GM21737 (cell line): ENCODE measurements at regions not wholly inside any gene's neighbourhood (a gene's known extent, or its start where the extent isn't known, plus 50 kb on each side); places are given as distances from the start of the nearest gene placed in this dataset.
"Not testable (repeated sequence)": the region's sequence is repeated elsewhere in the genome, so short reads cannot be mapped to it uniquely, and the experiment has no call there.

ENCODE experiments used
- ATAC-seq: cut with Tn5 transposase; IDR thresholded peaks from one replicate; pipeline ENCODE4 v1.9.1; 2021; ENCODE audit warnings: mild to moderate bottlenecking, moderate library complexity; ENCODE audit not compliant: unreplicated experiment

DNA sequence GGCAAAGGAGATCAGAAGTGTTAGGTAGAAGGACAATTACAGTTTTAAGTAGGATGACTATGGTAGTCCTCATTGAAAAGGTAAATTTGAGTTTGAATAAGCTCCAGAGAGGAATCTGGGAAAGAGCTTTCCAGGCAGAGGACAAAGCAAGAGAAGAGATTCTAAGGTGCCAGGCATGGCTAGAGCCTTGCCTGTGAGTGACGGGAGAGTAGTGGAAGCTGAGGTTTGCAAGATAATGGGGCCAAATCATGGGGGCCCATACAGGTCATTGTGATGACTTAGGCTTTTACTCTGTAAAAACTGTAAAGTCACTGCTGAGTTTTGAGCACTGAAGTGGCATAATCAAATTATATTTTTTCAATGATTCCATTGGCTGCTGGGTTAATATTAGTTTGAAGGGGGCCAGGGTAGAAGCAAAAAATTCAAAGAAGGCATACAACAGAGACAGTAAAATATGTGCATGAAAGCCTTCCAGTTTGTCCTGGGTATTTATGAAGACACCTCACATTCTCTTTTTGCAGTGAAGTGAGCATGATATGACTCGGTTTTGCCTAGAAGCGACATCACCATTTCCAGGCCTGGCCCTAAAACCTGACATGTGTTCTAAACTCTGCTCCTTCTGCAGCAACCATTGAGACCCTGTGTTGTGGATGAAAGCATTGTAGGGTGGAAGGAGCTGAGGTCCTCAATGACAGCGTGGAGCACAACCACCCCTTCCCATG, 279.8 kb upstream of the TNC start:
- ATAC-seq, result no peak

DNA sequence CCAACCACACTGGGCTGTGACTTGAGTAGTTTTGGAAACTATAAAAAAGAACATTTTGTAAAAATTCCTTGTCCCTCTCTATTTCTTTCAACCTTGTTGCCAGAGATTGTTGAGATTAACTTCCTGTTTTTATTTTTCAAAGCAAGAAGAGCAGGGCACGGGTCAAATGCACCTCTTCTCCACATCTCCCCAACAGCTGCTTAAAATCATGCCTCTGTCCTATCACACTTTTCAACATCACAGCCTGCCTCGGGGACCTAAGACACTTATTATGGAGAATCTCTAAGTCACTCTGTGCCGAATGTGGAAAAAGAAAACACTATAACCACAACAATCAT, 280.3 kb upstream of the TNC start:
- ATAC-seq, result no peak

DNA sequence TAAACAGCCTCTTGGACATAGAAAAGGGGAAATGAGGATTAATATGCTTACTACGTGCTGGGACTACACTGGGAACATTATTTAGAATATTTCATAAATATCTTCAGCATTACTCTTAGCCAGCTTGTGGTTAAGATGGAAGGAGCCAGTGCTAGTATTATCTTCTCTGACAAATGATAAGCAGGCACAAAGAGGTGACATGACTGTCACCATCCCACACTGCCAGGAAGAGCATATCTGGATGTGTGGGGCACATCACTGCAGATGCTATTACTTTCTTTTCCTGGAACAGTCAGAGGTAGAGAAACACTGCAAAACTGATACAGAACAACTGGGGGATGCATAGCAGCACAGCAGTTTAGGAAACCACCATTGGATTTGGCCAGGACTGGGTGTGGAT, 281.0 kb upstream of the TNC start:
- no peak for ATAC-seq

DNA sequence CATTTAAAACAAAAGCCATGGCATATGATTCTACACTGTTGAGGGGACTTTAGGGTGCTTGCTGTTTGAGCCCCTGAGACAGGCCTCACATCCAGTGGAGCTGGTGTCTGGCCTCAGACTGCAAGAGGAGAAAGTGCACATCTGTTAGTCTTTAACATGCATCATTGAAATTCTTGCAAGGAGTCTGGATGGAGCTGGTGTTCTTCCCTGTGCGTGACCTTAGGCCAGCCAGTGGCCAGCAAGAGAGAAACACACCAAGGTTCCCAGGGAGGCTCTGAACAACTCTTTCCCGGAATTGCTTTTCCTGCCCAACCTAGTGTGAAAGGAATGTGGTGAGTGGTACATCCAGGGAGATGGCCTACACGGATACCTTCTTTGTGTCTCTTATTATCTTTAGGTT, 282.8 kb upstream of the TNC start:
- no peak for ATAC-seq

DNA sequence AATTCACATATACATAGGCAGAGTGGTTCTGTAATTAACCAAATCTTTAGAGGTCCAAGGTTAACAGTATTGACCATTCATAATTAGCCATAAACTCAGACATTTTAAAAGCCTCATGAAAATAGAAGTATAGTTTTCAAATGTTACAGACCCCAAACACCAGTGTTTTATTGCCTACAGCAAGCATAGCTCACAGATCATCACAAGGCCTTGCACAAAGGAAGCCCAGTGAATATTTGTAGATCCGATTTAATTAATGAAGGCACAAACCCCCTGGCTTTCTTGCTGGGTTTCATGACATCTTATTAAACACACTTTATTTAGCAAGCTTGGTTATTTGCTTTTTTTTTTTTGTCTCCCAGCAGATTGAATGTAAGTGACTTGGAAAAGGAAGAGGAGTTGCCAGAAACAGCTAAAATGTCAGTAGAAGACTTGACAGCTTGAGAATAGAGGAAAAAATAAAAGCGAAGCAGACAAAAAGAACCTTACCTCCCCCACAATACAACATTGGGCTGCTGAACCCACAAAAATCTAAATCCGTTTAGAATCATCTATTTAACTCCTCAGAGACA, 283.9 kb upstream of the TNC start:
- ATAC-seq, result no peak

DNA sequence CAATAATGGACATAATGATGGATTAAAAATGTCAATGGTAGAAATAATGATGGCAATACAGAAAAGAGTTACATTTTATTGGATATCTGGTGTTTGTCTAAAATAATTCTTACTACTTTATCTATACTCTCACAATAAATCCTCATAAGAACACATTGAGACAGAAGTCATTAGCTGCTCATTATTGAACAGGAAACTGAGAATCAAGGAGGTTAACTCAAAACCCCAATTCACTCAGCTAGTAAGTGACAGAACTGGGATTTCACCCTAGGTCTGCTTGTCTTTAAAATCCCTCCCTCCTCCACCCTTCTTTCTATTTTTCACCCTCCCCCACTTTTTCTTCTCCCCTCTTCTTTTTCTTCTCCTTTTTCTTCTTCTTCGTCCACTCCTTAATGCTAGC, 285.8 kb upstream of the TNC start:
- ATAC-seq, result no peak

DNA sequence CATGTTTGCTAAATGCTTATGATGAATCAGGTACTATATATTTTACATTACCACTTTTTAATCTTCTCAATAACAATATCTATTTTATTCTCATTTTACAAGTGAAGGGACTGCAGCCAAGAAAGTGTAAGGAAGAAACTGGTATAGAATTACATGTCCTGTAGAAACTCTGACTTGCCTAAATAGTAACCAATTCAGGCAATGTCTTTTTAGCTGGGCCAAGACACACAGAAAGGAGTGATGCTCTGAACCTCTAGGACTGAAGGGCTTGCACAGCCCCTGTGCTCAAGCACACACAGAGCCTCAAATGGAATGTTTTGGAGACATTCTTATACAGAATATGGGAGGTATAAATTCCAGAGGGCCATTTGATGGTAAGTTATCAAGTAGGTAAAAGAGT, 286.4 kb upstream of the TNC start:
- no peak for ATAC-seq

DNA sequence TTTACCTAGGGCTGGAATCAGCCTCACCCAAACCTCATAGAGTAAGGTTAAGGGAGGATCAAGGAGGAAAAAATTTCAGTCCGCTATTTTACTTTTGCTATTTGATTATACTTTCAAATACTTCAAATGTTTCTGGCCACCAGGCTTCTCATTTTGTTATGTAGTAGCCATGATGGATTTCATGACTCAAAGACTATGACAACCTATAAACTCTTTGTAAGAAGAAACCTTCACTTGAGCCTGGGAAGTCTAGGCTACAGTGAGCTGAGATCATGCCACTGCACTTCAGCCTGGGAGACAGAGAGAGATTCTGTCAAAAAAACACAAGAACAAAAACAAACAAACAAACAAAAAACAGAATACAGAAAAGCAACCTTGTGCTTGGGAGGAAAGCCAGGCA, 293.6 kb upstream of the TNC start:
- no peak for ATAC-seq

DNA sequence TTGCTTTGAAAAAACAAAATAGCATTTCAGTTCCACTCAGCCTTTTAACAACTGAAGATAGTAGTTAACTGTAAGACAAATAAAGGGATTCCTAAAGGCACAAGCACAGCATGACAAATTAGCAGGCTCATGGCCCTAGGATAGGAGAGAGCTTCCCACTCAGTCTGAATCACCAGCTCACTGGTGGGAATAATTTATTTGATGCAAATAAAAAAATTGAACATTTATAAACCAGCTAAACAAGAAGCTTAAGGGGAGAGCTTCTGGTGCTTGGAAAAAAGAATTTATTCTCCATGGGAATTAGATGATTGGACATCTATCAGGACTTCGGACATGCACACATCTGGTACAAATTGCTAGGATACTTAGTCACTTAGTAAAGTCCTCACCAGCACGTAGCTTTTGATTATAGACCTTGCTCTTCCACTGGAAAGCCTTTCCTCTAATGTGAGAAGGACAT, 294.1 kb upstream of the TNC start:
- no peak for ATAC-seq

DNA sequence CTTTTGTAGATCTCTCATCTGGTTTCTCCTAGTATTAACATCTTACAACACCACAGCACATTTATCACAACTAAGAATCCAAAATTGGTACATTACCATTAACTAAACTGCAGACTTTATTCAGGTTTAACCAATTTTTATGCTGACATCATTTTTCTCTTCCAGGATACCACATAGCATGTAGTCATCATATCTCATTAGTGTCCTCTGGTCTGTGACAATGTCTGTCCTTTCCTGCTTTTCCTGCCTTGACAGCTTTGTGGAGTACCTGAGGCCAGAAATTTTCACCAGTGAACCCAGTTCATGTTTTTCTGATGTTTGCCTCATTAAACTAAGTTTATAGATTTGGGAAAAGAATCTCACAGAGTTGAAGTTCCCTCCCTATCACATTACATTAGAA, 294.7 kb upstream of the TNC start:
- no peak for ATAC-seq

DNA sequence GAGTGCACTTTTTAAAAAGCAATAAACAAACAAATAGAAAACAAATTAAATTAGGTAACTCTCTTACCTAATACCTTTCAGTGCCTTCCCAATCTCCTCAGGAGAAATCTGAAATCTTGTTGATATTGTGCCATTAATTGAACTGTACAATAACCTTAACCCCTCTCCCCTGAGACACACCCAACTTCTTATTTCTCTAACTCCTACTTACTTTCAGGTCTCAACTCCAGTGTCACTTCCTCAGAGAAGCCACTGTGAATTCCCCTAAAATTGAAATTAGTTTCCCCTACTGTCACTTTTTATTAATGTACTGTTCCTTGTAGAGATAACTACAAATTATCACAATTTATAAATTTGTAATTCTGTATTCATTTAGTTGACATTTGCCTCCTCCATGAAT, 295.3 kb upstream of the TNC start:
- ATAC-seq, result no peak

DNA sequence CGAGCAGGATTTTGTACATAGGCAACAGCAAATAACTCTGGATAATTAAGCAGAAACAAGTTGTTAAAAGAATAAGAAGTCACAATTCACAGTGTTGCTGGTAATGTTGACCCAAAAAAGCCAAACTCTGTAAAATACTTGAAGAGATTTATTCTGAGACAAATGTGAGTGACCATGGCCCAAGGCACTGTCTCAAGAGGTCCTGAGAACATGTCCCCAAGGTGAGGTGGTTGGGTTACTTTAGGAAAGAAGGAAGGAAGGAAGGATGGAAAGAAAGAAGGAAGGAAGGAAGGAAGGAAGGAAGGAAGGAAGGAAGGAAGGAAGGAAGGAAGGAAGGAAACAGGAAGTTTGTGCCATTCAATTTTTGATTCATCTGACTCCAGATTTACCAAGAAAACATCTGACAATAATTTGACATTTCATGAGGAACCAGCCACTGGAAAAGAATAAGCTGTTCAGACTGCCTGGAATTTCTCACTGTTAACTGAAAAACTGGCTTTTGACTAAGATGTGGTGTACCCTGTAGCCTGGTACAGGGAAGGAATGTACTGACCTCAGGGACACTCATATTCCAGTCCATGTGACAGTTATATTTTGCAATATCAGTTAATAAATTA, 295.9 kb upstream of the TNC start:
- ATAC-seq, result no peak

DNA sequence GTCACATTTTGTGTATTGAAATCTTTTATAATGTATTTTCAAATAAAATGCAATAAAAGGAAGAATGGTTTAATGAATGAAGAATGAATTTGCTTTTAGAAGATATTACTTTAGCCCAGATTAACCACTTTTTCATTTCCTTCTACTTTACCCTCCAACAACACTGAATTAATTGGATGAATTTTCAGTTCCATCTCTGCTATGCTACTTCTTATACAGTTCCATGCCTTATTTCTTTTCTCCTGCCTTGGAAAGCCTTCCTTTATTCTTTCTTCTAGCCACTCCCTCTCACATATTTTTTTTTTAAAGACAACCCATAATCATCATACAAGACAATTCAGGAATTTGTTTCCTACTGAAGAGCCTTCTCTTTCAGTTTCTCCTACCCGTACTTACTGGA, 296.6 kb upstream of the TNC start:
- no peak for ATAC-seq

DNA sequence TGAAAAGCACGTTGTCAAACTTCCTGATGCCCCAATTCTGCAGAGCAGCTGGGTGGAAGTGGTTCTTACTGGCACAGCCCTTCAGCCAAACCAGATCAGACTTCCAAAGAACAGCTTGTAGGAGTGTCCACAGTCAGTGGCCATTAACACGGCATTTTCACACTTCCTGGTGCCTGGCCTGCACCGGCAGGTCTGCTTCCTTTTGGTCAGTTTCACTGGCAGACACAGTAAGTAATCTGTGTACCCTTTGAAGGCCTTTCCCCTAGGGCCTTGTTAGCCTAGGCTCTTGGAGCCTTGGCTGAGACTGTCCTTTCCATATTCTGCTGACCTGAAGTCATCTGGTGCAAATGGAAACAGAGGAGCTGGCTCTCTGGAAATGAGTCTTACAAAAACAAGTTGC, 297.5 kb upstream of the TNC start:
- no peak for ATAC-seq

DNA sequence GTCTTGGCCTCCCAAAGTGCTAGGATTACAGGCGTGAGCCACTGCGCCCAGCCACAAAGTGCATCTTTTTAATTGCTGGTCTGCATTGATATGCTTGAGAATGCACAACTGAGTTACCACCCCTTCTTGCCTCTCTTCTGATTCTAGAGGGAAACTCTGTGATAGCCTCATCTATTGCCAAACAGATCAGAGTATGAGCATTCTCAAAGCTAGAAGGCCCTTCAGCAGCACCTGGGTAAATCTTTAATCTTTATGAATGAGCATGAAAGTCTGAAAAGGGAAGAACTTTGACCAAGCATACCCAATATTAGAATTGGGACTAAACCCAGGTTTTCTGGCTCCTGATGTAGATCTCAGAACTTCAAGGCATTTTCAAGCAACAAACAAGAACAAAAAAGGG, 298.3 kb upstream of the TNC start:
- ATAC-seq, result peak; percentile 66

DNA sequence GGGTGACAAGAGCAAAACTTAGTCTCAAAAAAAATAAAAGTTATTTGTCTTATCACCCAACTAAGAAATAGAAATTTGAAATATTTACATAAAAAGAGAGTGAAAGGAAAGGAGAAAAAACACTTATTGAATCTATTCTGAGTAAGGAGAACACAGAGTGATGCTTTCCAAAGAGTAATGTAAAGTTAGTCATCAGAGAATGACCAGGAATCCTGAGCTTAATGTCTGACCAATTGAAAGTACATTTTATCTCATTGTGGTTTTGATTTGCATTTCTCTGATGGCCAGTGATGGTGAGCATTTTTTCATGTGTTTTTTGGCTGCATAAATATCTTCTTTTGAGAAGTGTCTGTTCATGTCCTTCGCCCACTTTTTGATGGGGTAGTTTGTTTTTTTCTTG, 300.2 kb upstream of the TNC start:
- not testable (repeated sequence) for ATAC-seq

DNA sequence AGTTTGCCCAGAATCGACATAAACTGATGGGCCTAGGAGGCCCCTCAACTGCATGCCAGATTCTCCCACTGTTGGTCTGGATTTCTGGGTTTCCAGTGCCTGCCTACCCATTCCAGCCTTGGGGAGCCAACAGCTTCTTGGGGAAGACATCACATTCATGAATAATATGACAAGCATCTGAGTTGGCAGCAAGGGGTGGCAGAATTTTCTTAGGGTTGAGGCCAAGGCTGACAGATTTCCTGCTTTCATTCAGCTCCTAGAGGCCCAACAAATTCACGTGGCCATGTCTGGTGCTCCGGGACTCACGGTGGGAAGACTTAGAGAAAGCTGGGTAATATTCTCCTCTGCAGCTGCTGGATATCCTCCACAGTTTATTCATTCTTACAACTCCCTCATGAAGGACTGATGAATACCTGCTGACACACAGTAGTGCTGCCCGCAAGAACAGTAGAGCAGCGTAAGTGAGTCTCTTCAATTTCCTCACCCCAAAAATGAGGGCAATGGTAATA, 305.0 kb upstream of the TNC start:
- no peak for ATAC-seq

DNA sequence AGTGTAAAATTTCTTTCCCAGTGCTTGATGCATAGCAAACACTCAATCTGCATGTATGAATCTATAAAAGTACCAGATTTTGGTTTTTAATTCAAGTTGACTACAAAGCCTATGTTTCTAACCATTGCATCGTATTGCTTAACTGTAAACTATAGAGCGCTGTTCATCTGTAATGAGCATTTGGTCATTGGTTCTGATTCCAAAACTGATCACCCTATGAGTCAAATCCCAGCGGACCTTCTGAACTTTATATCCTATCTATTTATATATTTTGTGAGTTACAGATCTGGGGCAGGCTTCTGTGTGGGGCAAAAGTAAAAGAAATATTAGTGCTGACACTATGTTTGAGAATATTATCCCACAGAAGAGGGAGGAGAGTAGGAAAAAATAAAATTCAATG, 305.7 kb upstream of the TNC start:
- no peak for ATAC-seq

DNA sequence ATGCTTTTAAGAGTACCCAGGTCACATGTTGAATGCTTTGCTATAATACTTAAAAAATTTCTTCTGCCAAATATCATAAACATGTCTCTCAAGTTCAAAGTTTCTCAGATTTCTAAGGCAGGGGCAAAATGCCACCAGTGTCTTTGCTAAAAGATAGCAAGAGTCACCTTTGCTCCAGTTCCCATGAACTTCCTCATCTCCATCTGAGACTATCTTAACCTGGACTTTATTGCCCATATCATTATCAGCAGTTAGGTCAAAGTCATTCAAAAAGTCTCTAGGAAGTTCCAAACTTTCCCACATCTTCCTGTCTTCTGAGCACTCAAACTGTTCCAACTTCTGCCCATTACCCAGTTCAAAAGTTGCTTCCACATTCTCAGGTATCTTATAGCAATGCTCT, 307.6 kb upstream of the TNC start:
- ATAC-seq, result no peak

DNA sequence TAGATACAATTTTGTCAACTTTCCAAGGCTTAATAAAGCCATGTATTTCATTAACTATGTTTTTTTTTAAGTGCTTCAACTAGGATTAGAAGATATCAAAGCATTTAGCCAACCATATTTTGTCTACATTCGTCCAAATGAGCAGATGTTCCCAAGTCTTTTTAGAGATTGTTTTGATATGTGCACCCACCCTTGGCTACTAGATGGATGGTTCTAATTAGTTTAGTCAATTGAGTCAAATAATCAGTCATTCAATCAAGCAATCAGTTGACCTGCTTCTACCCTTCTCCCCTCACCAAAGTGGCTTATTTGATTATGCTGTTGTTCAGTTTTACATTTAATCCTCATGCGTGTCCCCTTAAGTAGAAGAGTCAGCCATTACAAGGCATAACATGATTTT, 319.5 kb upstream of the TNC start:
- ATAC-seq, result no peak

DNA sequence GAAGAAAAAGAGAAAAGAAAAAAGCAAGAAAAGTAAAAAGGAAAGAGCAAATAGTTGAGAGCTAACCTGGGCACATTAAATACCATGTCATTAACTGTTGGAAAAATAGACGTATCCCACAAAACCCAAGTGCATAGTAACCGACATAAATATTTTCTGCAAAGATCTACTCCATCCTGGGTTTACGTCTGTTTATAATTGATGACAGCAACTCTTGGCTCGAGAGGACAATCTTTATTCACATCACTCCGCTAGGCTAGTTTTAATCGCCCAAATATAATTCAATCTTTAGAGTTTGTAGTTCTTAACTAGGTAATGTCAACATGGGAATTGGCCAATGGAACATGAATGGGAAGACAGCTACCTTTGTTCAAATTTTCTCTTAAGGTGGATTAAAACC, 321.7 kb upstream of the TNC start:
- no peak for ATAC-seq

DNA sequence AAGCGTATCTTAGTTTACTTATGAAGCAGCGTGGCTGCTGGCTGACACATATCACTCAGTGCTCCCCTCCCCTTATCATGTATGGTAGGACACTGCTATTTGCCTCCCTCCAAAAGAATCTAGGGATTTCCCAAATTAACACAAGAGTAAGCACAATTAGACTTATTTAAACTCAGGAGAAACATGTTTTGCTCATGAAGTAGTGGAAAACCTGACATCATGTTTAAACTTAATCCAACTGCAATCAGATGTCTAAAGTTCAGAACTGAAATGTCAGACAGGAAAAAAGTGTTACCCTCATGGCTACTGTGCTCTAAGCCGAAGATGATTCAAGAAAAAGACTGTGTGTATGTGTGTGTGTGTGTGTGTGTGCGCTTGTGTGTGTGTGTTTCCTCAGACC, 324.1 kb upstream of the TNC start:
- no peak for ATAC-seq

DNA sequence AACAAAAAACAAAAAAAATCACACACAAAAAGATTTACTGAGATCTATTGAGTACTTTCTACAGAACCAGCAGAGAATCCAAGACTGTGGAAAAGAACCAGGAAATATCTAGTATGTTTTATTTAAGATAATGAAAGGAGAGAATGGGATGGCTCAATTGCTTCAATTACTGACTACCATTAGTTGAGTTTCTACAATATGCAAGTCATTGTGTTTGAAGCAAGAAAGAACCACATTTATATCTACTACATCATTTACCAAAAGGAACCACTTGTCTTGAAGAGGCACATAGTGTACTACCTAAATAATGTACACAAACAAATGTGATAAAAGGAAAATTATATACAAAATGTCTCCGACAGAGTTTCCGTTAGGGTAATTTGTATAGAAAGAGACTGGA, 325.9 kb upstream of the TNC start:
- no peak for ATAC-seq
